RWPE2 (cell line): ENCODE measurements at regions not wholly inside any gene's neighbourhood (a gene's known extent, or its start where the extent isn't known, plus 50 kb on each side); places are given as distances from the start of the nearest gene placed in this dataset.

Experiments
- ATAC-seq: fragments of 200-7000 bp; cut with Tn5 transposase; 3 replicates; pipeline ENCODE4 v1.9.1; 2021; ENCODE audit warnings: low read depth
- DNase-seq: peaks from one replicate; pipeline ENCODE4 v3.0.0-alpha.2; 2020; ENCODE audit warnings: low spot score
- H3K27ac ChIP-seq: fragments of 450-650 bp; 2 replicates; pipeline ENCODE4 v1.5.1; 2017; ENCODE audit warnings: mild to moderate bottlenecking; ENCODE audit not compliant: poor library complexity, severe bottlenecking
- H3K27me3 ChIP-seq: fragments of 250-450 bp; sonication (Bioruptor Pico); 2 replicates; pipeline ENCODE4 v1.5.1; 2021; ENCODE audit warnings: mild to moderate bottlenecking, moderate library complexity; ENCODE audit not compliant: insufficient read depth, poor library complexity, severe bottlenecking
- H3K36me3 ChIP-seq: fragments of 250-450 bp; sonication (Bioruptor Pico); 2 replicates; pipeline ENCODE4 v1.5.1; 2020; ENCODE audit warnings: low read depth, mild to moderate bottlenecking, moderate library complexity
- H3K4me1 ChIP-seq: fragments of 250-450 bp; sonication (Bioruptor Pico); 2 replicates; pipeline ENCODE4 v1.5.1; 2021; ENCODE audit warnings: mild to moderate bottlenecking, moderate library complexity; ENCODE audit not compliant: insufficient read depth, poor library complexity, severe bottlenecking
- H3K4me3 ChIP-seq: fragments of 250-450 bp; sonication (Bioruptor Pico); 2 replicates; pipeline ENCODE4 v1.5.1; 2021; ENCODE audit warnings: mild to moderate bottlenecking, moderate library complexity; ENCODE audit not compliant: severe bottlenecking
- H3K9me3 ChIP-seq: fragments of 250-450 bp; sonication (Bioruptor Pico); 2 replicates; pipeline ENCODE4 v1.5.1; 2021; ENCODE audit warnings: mild to moderate bottlenecking, moderate library complexity; ENCODE audit not compliant: severe bottlenecking
- TF ChIP-seq, protein P1 (sequence below): fragments of 450-650 bp; IDR thresholded peaks from one replicate; pipeline ENCODE4 v1.5.1; 2017; ENCODE audit warnings: mild to moderate bottlenecking, moderate library complexity; ENCODE audit not compliant: poor library complexity, severe bottlenecking

DNA sequence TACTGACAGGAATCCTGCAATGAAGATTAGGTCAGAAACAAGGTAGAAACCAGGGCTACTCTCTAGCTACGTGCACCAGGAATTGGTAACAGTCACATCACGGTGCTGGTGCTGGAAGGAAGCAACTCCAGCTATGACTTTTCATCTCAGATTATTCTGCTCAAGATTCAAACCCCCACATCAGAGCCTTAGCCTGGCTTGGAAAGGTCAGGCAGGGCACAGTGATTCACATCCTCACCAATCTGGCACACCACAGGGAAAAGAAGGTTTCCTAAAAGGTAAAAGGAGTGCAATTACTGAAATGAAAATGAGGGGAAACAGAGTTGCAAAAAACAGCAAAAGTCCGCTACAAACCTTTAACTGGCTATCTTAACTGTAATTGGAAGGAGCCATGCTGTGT is 240.2 kb upstream of the NPSR1 start:
- Histone ChIP-seq H3K27me3 (no peaks in the 10 kb centered on the region), H3K27ac (no peak overlapping the region), H3K9me3 (no peaks in the 10 kb centered on the region), H3K4me1 (no peaks in the 10 kb centered on the region), H3K36me3 (no peaks in the 10 kb centered on the region), H3K4me3 (no peak overlapping the region)
- DNase-seq (no peak), ATAC-seq (no peak; the same call in 2 of the 3 replicates)
- TF ChIP-seq, protein P1, sequence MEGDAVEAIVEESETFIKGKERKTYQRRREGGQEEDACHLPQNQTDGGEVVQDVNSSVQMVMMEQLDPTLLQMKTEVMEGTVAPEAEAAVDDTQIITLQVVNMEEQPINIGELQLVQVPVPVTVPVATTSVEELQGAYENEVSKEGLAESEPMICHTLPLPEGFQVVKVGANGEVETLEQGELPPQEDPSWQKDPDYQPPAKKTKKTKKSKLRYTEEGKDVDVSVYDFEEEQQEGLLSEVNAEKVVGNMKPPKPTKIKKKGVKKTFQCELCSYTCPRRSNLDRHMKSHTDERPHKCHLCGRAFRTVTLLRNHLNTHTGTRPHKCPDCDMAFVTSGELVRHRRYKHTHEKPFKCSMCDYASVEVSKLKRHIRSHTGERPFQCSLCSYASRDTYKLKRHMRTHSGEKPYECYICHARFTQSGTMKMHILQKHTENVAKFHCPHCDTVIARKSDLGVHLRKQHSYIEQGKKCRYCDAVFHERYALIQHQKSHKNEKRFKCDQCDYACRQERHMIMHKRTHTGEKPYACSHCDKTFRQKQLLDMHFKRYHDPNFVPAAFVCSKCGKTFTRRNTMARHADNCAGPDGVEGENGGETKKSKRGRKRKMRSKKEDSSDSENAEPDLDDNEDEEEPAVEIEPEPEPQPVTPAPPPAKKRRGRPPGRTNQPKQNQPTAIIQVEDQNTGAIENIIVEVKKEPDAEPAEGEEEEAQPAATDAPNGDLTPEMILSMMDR = no peak

DNA sequence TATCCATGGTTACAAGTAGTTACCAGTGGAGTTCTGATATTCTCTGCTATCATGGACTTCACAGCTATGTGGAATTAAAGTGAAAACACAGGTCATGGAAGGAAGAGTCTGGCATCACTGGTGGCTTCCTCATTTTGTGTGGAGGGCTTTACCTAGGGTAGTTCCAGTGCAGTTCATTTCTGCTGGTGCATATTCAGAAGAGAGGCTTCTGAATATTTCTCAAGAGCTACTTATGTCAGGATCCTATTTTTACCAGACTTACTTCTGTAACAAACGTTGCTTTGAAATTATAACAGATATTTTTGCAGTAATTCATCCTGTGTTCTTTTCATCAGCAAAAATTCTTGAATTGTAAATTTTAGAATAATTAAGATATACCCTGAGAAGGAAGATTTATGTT is 236.5 kb upstream of the NPSR1 start:
- Histone ChIP-seq H3K4me1 (peaks cover 12% of the 10 kb centered on the region), H3K36me3 (no peaks in the 10 kb centered on the region), H3K4me3 (no peak overlapping the region), H3K27me3 (no peaks in the 10 kb centered on the region), H3K27ac (no peak overlapping the region), H3K9me3 (no peaks in the 10 kb centered on the region)
- DNase-seq (no peak), ATAC-seq (no peak)
- TF ChIP-seq, protein P1 = no peak

DNA sequence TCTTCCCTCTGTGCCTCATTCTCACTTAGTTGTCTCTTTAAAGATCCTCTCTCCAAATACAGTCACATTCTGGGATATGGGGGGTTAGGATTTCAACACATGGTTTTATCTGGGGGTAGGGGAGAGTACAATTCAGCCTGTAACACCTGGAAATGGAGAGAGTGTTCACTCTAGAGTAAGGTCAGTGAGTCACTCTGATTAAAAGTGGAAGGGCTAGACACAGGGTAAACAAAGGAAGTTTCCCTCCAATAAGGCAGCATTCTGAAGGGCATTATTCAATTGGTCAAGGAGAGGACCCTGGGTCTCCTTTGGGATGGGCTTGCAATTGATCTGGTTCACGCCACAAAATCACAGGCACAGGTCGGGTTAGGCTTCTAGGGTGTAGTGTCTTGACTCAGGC is 232.8 kb upstream of the NPSR1 start:
- H3K36me3 ChIP-seq = no peaks in the 10 kb centered on the region

GRCh38 chr7:34425631-34426384 is 232.2 kb upstream of the NPSR1 start:
- H3K4me1 ChIP-seq = peaks cover 12% of the 10 kb centered on the region
- H3K9me3 ChIP-seq = no peaks in the 10 kb centered on the region
- H3K4me3 ChIP-seq = no peak overlapping the region
- no peaks in the 10 kb centered on the region for H3K27me3 ChIP-seq
- TF ChIP-seq, protein P1 = no peak
- no peaks in the 10 kb centered on the region for H3K36me3 ChIP-seq
- no peak for DNase-seq
- no peak for ATAC-seq
- no peak overlapping the region for H3K27ac ChIP-seq

More for the DNA sequence above, 232.8 kb upstream of the NPSR1 start:
- H3K27me3 ChIP-seq = no peaks in the 10 kb centered on the region
- no peaks in the 10 kb centered on the region for H3K9me3 ChIP-seq
- no peak overlapping the region for H3K27ac ChIP-seq
- peaks cover 12% of the 10 kb centered on the region for H3K4me1 ChIP-seq
- ATAC-seq (0 out of 3 replicates have a peak, but pooled peaks have one; percentile 58), DNase-seq (no peak)
- H3K4me3 ChIP-seq = no peak overlapping the region
- TF ChIP-seq, protein P1 = no peak

- no peaks in the 10 kb centered on the region for H3K9me3 ChIP-seq
- no peak for DNase-seq
These were observed 227.6 kb upstream of the NPSR1 start for GRCh38 chr7:34430456-34430855.

More at GRCh38 chr7:34430456-34430855, 227.6 kb upstream of the NPSR1 start:
- Histone ChIP-seq H3K27me3 (no peaks in the 10 kb centered on the region), H3K27ac (no peak overlapping the region), H3K4me3 (no peak overlapping the region), H3K36me3 (no peaks in the 10 kb centered on the region), H3K4me1 (peaks cover 3% of the 10 kb centered on the region)
- peak; percentile 52; the same call in 2 of the 3 replicates for ATAC-seq
- TF ChIP-seq, protein P1 = peak; percentile 56
